GM04504 (cell line): ENCODE measurements at regions not wholly inside any gene's neighbourhood (a gene's known extent, or its start where the extent isn't known, plus 50 kb on each side); places are given as distances from the start of the nearest gene placed in this dataset.

ENCODE experiments used
- DNase-seq: peaks from one replicate; pipeline ENCODE4 v3.0.0-alpha.2; 2012; ENCODE audit warnings: low read depth

- no peak for DNase-seq
These were observed 57.4 kb upstream of the TMPRSS15 start for GRCh38 chr21:18460979-18461378.

- DNase-seq, result no peak
These were observed 58.2 kb upstream of the TMPRSS15 start for GRCh38 chr21:18461743-18462142.

GRCh38 chr21:18467715-18468114 is 64.1 kb upstream of the TMPRSS15 start:
- DNase-seq, result no peak

GRCh38 chr21:18468790-18469189 is 65.2 kb upstream of the TMPRSS15 start:
- no peak for DNase-seq

- no peak for DNase-seq
These were observed 73.1 kb upstream of the TMPRSS15 start for GRCh38 chr21:18476639-18477038.

GRCh38 chr21:18477043-18477442 is 73.5 kb upstream of the TMPRSS15 start:
- no peak for DNase-seq

GRCh38 chr21:18478513-18478912 is 74.9 kb upstream of the TMPRSS15 start:
- no peak for DNase-seq

- DNase-seq, result no peak
These were observed 84.7 kb upstream of the TMPRSS15 start for GRCh38 chr21:18488252-18488651.

- DNase-seq, result peak; percentile 72
These were observed 89.8 kb upstream of the TMPRSS15 start for GRCh38 chr21:18493422-18493821.

- DNase-seq, result no peak
These were observed 91.9 kb upstream of the TMPRSS15 start for GRCh38 chr21:18495523-18495922.

GRCh38 chr21:18498431-18498830 is 94.8 kb upstream of the TMPRSS15 start:
- no peak for DNase-seq

GRCh38 chr21:18499761-18500376 is 96.3 kb upstream of the TMPRSS15 start:
- DNase-seq, result peak; percentile 5

- no peak for DNase-seq
These were observed 114.5 kb upstream of the TMPRSS15 start for GRCh38 chr21:18518054-18518481.

GRCh38 chr21:18521204-18521603 is 117.6 kb upstream of the TMPRSS15 start:
- no peak for DNase-seq

- DNase-seq, result no peak
These were observed 118.8 kb upstream of the TMPRSS15 start for GRCh38 chr21:18522181-18522972.

GRCh38 chr21:18524097-18524880 is 120.7 kb upstream of the TMPRSS15 start:
- no peak for DNase-seq

- peak; percentile 43 for DNase-seq
These were observed 125.7 kb upstream of the TMPRSS15 start for GRCh38 chr21:18529254-18529653.

- no peak for DNase-seq
These were observed 138.5 kb upstream of the TMPRSS15 start for GRCh38 chr21:18542081-18542480.

- no peak for DNase-seq
These were observed 142.3 kb upstream of the TMPRSS15 start for GRCh38 chr21:18545908-18546307.

GRCh38 chr21:18547347-18547746 is 143.8 kb upstream of the TMPRSS15 start:
- DNase-seq, result no peak

GRCh38 chr21:18548249-18548648 is 144.7 kb upstream of the TMPRSS15 start:
- no peak for DNase-seq

GRCh38 chr21:18549214-18549905 is 145.8 kb upstream of the TMPRSS15 start:
- DNase-seq, result no peak
